SK-N-SH (cell line): ENCODE measurements at regions not wholly inside any gene's neighbourhood (a gene's known extent, or its start where the extent isn't known, plus 50 kb on each side); places are given as distances from the start of the nearest gene placed in this dataset.

ENCODE experiments used
- CTCF ChIA-PET: fragments of 300-600, 350-600 bp; formaldehyde crosslinking; extraction: SDS; loops from one replicate; lab custom pipeline; 2021; lab: Yijun Ruan, JAX
- POLR2A ChIA-PET: fragments of 350-600 bp; sonication (Branson Sonifier 250); formaldehyde crosslinking; extraction: SDS; loops from one replicate; lab custom pipeline; 2020; ENCODE audit warnings: antibody characterized with exemption, inconsistent platforms; lab: Yijun Ruan, JAX
- DNase-seq: peaks from one replicate; pipeline ENCODE4 v3.0.0; 2012
- H2AFZ ChIP-seq: fragments of 200-600 bp; sonication (generic); 2 replicates; pipeline ENCODE4 v1.8.1; 2016; ENCODE audit warnings: antibody characterized with exemption, mild to moderate bottlenecking, low read depth
- H3F3A ChIP-seq: fragments of 200-600 bp; sonication (generic); replicated peaks from 2 replicates; pipeline ENCODE3; 2016; ENCODE audit warnings: antibody characterized with exemption, mild to moderate bottlenecking; ENCODE audit not compliant: insufficient read depth
- H3K27ac ChIP-seq, 2 experiments: fragments of 200-500 bp in 1 of 2; fragments of 200-600 bp in 1 of 2; sonication (Bioruptor generic) in 1 of 2; sonication (generic), shearing (Covaris generic) in 1 of 2; 2 replicates each; pipeline versions ENCODE4 v1.5.1 to v1.6.1; 2014 to 2016; ENCODE audit warnings: low read depth in 2 of 2, inconsistent platforms in 1 of 2, low read length in 1 of 2, mild to moderate bottlenecking in 1 of 2, mixed read lengths in 1 of 2
- H3K27me3 ChIP-seq: fragments of 200-600 bp; sonication (generic), shearing (Covaris generic); 2 replicates; pipeline ENCODE4 v1.6.1; 2016; ENCODE audit warnings: mixed run types; ENCODE audit not compliant: insufficient read depth
- H3K36me3 ChIP-seq, 2 experiments: fragments of 200-500 bp in 1 of 2; fragments of 200-600 bp in 1 of 2; sonication (Bioruptor generic) in 1 of 2; sonication (generic) in 1 of 2; replicated peaks in 1 of 2; 2 replicates each; pipeline versions ENCODE3 to v1.5.1; 2014 to 2016; ENCODE audit warnings: low read length in 1 of 2, mild to moderate bottlenecking in 1 of 2; ENCODE audit not compliant: insufficient read depth in 2 of 2, control insufficient read depth in 1 of 2
- H3K4me1 ChIP-seq, 2 experiments: fragments of 200-500 bp in 1 of 2; fragments of 200-600 bp in 1 of 2; sonication (Bioruptor generic) in 1 of 2; sonication (generic), shearing (Covaris generic) in 1 of 2; 2 replicates each; pipeline versions ENCODE4 v1.5.1 to v1.6.1; 2014 to 2016; ENCODE audit warnings: low read depth in 1 of 2, low read length in 1 of 2, mixed run types in 1 of 2; ENCODE audit not compliant: insufficient read depth in 2 of 2, control insufficient read depth in 1 of 2
- H3K4me2 ChIP-seq: fragments of 200-600 bp; sonication (generic), shearing (Covaris generic); 2 replicates; pipeline ENCODE4 v1.6.1; 2017; ENCODE audit warnings: mixed run types
- H3K4me3 ChIP-seq, 2 experiments: fragments of 200-500 bp in 1 of 2; fragments of 200-600 bp in 1 of 2; sonication (Bioruptor generic) in 1 of 2; sonication (generic), shearing (Covaris generic) in 1 of 2; 2 replicates each; pipeline versions ENCODE4 v1.5.1 to v1.8.1; 2014 to 2016; ENCODE audit warnings: low read depth in 2 of 2, inconsistent platforms in 1 of 2, low read length in 1 of 2, mild to moderate bottlenecking in 1 of 2, mixed read lengths in 1 of 2, moderate library complexity in 1 of 2
- H3K79me2 ChIP-seq: fragments of 200-600 bp; sonication (generic); 2 replicates; pipeline ENCODE4 v1.8.1; 2017; ENCODE audit warnings: mild to moderate bottlenecking; ENCODE audit not compliant: insufficient read depth
- H3K9ac ChIP-seq: fragments of 200-600 bp; sonication (generic); 2 replicates; pipeline ENCODE4 v1.6.1; 2017; ENCODE audit warnings: mixed run types
- H3K9me2 ChIP-seq: fragments of 200-600 bp; sonication (generic); 2 replicates; pipeline ENCODE4 v1.6.1; 2017; ENCODE audit warnings: mixed run types
- H3K9me3 ChIP-seq: fragments of 200-600 bp; sonication (generic); 2 replicates; pipeline ENCODE4 v1.6.1; 2017; ENCODE audit warnings: mixed run types, mild to moderate bottlenecking, moderate library complexity
- H4K20me1 ChIP-seq: fragments of 200-600 bp; sonication (generic); 2 replicates; pipeline ENCODE4 v1.6.1; 2017; ENCODE audit warnings: mild to moderate bottlenecking, mixed run types; ENCODE audit not compliant: insufficient read depth
- EP300 ChIP-seq, 2 experiments: IDR thresholded peaks; 2 replicates each; pipeline versions ENCODE4 v1.4.0 to v1.6.1; 2012; ENCODE audit warnings: borderline replicate concordance in 1 of 2, low read depth in 1 of 2, low read length in 1 of 2
- FOXJ3 ChIP-seq: sonication (generic); formaldehyde crosslinking; IDR thresholded peaks from 2 replicates; pipeline ENCODE4 v1.5.1; 2020; ENCODE audit warnings: mild to moderate bottlenecking, missing genetic modification reagents
- FOXM1 ChIP-seq: IDR thresholded peaks from 2 replicates; pipeline ENCODE4 v1.4.0; 2012; ENCODE audit warnings: low read depth, mild to moderate bottlenecking
- GATA2 ChIP-seq: sonication (generic); formaldehyde crosslinking; IDR thresholded peaks from 2 replicates; pipeline ENCODE4 v1.5.0; 2020; ENCODE audit warnings: mild to moderate bottlenecking, missing genetic modification reagents
- POLR2AphosphoS5 ChIP-seq: IDR thresholded peaks from 2 replicates; pipeline ENCODE4 v1.6.1; 2012; ENCODE audit warnings: low read depth, low read length
- RAD21 ChIP-seq: IDR thresholded peaks from 2 replicates; pipeline ENCODE4 v1.6.1; 2012; ENCODE audit warnings: mild to moderate bottlenecking, low read length
- RCOR1 ChIP-seq: fragments of 150-350 bp; IDR thresholded peaks from 2 replicates; pipeline ENCODE4 v1.6.1; 2017; ENCODE audit warnings: antibody characterized with exemption, low read length
- RXRA ChIP-seq: IDR thresholded peaks from 2 replicates; pipeline ENCODE4 v1.4.0; 2012; ENCODE audit warnings: low read depth, mild to moderate bottlenecking, borderline replicate concordance
- SIN3A ChIP-seq: IDR thresholded peaks from 2 replicates; pipeline ENCODE4 v1.6.1; 2012; ENCODE audit warnings: low read depth, mild to moderate bottlenecking, low read length, moderate library complexity, borderline replicate concordance
- TCF12 ChIP-seq: IDR thresholded peaks from 2 replicates; pipeline ENCODE4 v1.4.0; 2012
- TEAD4 ChIP-seq: IDR thresholded peaks from 2 replicates; pipeline ENCODE4 v1.4.0; 2012; ENCODE audit warnings: mild to moderate bottlenecking, borderline replicate concordance; ENCODE audit not compliant: insufficient read depth
- YY1 ChIP-seq: IDR thresholded peaks from 2 replicates; pipeline ENCODE4 v1.4.0; 2012; ENCODE audit warnings: low read depth, mild to moderate bottlenecking
- WGBS: methylation state at CpG from one replicate; pipeline ENCODE4 v1.1.6; 2017; ENCODE audit warnings: low lambda C conversion rate; 5-methylcytosine and 5-hydroxymethylcytosine counted together
- TF ChIP-seq, protein P1 (sequence below): IDR thresholded peaks from 2 replicates; pipeline ENCODE4 v1.4.0; 2012; ENCODE audit warnings: low read depth, borderline replicate concordance
- TF ChIP-seq, protein P2 (sequence below): fragments of 150-350 bp; IDR thresholded peaks from 2 replicates; pipeline ENCODE4 v1.6.1; 2017; ENCODE audit warnings: antibody characterized with exemption, low read length, low read depth, borderline replicate concordance
- TF ChIP-seq, protein P3 (sequence below): IDR thresholded peaks from 2 replicates; pipeline ENCODE4; 2012
- TF ChIP-seq, protein P4 (sequence below): fragments of 150-350 bp; IDR thresholded peaks from 2 replicates; pipeline ENCODE4 v1.6.1; 2016; ENCODE audit warnings: mild to moderate bottlenecking, low read depth, low read length

DNA sequence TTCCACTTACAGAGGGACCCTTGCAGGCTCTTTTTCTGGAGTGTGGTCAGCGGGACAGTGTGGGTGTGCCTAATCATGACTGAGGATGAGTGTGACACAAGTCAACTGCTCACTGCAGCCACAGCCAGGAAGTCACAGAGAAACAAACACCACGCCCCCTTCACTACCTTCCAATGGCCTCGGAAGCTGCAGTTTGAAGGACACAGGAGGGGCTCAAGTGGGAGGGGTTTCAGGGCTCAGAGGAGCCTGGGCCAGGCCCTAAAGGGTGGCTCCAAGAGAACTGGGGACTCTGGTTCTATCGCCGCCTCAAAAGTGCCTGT is 116.2 kb upstream of the SDK2 start:
- no peak overlapping the region for H3K4me3 ChIP-seq
- H3K79me2 ChIP-seq: no peaks in the 10 kb centered on the region
- no peaks in the 10 kb centered on the region for H3F3A ChIP-seq
- H3K4me1 ChIP-seq: peaks cover 0 to 22% of the 10 kb centered on the region in 2 experiments; a peak in 1 of 4 replicates
- H3K27ac ChIP-seq: no peak overlapping the region
- TF ChIP-seq TEAD4 (no peak), FOXJ3 (CRISPR knock-in tag) (no peak)
- no peaks in the 10 kb centered on the region for H3K9me3 ChIP-seq
- DNase-seq: no peak
- no peak overlapping the region for H2AFZ ChIP-seq
- no peak overlapping the region for H3K9ac ChIP-seq
- no peaks in the 10 kb centered on the region for H3K9me2 ChIP-seq
- 64% methylated on average over 5 of the region's 5 CpGs for WGBS
- H3K36me3 ChIP-seq: no peaks in the 10 kb centered on the region
- no peak overlapping the region for H3K4me2 ChIP-seq
- no peaks in the 10 kb centered on the region for H3K27me3 ChIP-seq
- ChIA-PET POLR2A (interaction anchor here (0.9 kb wide), 1 partner anchor 10 kb away, joined by 4 read pairs; no protein-coding TSS in a partner anchor), CTCF (interaction anchor here (0.9 to 1.8 kb wide), 4 partner anchors 11 to 61 kb away, joined by 3 to 6 read pairs (median 4); no protein-coding TSS in a partner anchor)
- no peaks in the 10 kb centered on the region for H4K20me1 ChIP-seq

DNA sequence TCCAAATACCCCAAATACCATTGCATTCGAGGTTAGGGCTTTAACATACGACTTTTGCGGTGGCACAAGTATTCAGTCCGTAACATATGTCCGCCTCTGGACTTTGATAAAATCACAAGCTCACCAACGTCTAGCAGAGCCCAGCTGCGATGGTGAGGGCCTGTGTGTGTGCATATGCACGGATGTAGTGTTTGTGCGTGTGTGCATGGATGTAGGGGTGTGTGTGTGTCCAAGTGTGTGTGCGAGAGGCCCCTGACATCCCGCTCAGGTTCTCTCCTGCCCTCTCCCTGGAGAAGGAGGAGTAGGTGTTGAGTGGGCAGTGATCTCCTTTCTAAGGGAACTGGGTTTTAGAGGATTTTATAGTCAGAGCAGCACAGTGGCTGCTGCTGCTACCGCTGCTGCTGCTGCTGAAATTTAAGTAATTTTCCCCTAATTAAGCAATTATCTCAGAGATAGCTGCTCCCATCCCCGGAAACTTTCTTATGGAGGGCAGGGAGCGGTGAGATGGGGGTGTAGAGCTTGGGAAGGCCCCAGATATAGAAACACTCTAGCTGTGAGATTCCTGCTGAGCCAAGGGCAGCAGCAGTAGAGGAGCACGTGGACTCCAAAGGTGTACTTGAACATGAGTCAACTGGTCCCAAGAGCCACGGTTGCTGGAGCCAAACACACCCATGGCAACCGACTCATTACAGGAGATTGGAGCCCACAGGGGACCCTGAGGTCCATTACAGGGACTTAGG is 121.7 kb upstream of the SDK2 start:
- no peak for DNase-seq
- H3K9me2 ChIP-seq: no peaks in the 10 kb centered on the region
- H3K4me1 ChIP-seq: peaks cover 0 to 35% of the 10 kb centered on the region in 2 experiments; a peak in 2 of 4 replicates
- no peaks in the 10 kb centered on the region for H3K36me3 ChIP-seq
- H3K79me2 ChIP-seq: no peaks in the 10 kb centered on the region
- H3K9ac ChIP-seq: no peak overlapping the region
- no peak overlapping the region for H3K27ac ChIP-seq
- WGBS: 44% methylated on average over 17 of the region's 17 CpGs
- TF ChIP-seq RAD21: no peak
- TF ChIP-seq GATA2 (CRISPR knock-in tag): peak; percentile 76
- POLR2A ChIA-PET: no interaction called here
- CTCF ChIA-PET: interaction anchor here (0.6 to 2.5 kb wide), 6 partner anchors 13 to 180 kb away, joined by 3 to 11 read pairs (median 4); no protein-coding TSS in a partner anchor
- no peak overlapping the region for H3K4me2 ChIP-seq
- H3F3A ChIP-seq: no peaks in the 10 kb centered on the region
- H3K9me3 ChIP-seq: no peaks in the 10 kb centered on the region
- H3K27me3 ChIP-seq: no peaks in the 10 kb centered on the region
- no peak overlapping the region for H2AFZ ChIP-seq
- H4K20me1 ChIP-seq: no peaks in the 10 kb centered on the region
- no peak overlapping the region for H3K4me3 ChIP-seq

DNA sequence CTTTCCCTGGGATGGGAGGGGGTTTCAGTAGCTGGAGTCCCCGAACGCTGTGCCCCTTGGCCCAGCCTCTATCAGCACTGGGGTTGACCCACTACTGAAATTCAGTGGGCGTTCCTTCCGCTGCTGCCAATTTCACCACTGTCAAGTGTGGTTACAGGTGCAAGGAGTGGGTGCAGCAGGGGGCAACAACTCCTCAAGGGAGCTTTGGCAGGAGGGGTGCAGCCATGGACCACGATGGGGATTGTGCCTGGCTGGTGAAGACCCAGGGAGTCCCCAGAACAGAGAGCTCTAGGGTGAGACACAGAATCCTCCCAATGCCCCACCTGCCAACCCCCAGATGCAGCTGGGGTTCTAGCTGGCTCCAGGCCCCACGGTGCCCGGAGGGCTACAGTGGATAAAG is 123.5 kb upstream of the SDK2 start:
- Histone ChIP-seq H3K4me2 (no peak overlapping the region), H3F3A (no peaks in the 10 kb centered on the region), H2AFZ (no peak overlapping the region), H3K79me2 (no peaks in the 10 kb centered on the region), H3K4me3 (no peak overlapping the region), H3K27me3 (no peaks in the 10 kb centered on the region), H3K4me1 (peaks cover 0 to 52% of the 10 kb centered on the region in 2 experiments; a peak in 2 of 4 replicates), H3K27ac (no peak overlapping the region), H3K9me2 (no peaks in the 10 kb centered on the region), H3K9ac (no peak overlapping the region), H3K36me3 (no peaks in the 10 kb centered on the region), H4K20me1 (no peaks in the 10 kb centered on the region), H3K9me3 (no peaks in the 10 kb centered on the region)
- DNase-seq: no peak
- POLR2A ChIA-PET: no interaction called here
- CTCF ChIA-PET: interaction anchor here (1.6 to 2.1 kb wide), 2 partner anchors 44 to 121 kb away, joined by 5 to 8 read pairs; no protein-coding TSS in a partner anchor
- 36% methylated on average over 5 of the region's 7 CpGs for WGBS
- TF ChIP-seq, protein P1, sequence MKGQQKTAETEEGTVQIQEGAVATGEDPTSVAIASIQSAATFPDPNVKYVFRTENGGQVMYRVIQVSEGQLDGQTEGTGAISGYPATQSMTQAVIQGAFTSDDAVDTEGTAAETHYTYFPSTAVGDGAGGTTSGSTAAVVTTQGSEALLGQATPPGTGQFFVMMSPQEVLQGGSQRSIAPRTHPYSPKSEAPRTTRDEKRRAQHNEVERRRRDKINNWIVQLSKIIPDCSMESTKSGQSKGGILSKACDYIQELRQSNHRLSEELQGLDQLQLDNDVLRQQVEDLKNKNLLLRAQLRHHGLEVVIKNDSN: no peak
- TF ChIP-seq TCF12: no peak
- TF ChIP-seq FOXM1: no peak
- no peak for TF ChIP-seq SIN3A
- no peak for TF ChIP-seq RCOR1
- no peak for TF ChIP-seq YY1
- TF ChIP-seq, protein P2, sequence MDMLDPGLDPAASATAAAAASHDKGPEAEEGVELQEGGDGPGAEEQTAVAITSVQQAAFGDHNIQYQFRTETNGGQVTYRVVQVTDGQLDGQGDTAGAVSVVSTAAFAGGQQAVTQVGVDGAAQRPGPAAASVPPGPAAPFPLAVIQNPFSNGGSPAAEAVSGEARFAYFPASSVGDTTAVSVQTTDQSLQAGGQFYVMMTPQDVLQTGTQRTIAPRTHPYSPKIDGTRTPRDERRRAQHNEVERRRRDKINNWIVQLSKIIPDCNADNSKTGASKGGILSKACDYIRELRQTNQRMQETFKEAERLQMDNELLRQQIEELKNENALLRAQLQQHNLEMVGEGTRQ: no peak
- TF ChIP-seq RXRA: no peak
- TF ChIP-seq EP300 (IDR thresholded peaks at IDR 0.05; ENCODE audit: borderline replicate concordance in 1 of 2, low read depth in 1 of 2, low read length in 1 of 2): no peak
- TF ChIP-seq, protein P3, sequence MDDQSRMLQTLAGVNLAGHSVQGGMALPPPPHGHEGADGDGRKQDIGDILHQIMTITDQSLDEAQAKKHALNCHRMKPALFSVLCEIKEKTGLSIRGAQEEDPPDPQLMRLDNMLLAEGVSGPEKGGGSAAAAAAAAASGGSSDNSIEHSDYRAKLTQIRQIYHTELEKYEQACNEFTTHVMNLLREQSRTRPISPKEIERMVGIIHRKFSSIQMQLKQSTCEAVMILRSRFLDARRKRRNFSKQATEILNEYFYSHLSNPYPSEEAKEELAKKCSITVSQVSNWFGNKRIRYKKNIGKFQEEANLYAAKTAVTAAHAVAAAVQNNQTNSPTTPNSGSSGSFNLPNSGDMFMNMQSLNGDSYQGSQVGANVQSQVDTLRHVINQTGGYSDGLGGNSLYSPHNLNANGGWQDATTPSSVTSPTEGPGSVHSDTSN: no peak
- no peak for TF ChIP-seq GATA2 (CRISPR knock-in tag)
- TF ChIP-seq POLR2AphosphoS5: no peak
- TF ChIP-seq, protein P4, sequence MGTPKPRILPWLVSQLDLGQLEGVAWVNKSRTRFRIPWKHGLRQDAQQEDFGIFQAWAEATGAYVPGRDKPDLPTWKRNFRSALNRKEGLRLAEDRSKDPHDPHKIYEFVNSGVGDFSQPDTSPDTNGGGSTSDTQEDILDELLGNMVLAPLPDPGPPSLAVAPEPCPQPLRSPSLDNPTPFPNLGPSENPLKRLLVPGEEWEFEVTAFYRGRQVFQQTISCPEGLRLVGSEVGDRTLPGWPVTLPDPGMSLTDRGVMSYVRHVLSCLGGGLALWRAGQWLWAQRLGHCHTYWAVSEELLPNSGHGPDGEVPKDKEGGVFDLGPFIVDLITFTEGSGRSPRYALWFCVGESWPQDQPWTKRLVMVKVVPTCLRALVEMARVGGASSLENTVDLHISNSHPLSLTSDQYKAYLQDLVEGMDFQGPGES: no peak
